Activated CD4-positive, alpha-beta T cell treated with anti-CD3 and anti-CD28 coated beads, Interleukin-2, amount 50 U/mL, for 24 hours (primary cell): ENCODE measurements at regions not wholly inside any gene's neighbourhood (a gene's known extent, or its start where the extent isn't known, plus 50 kb on each side); places are given as distances from the start of the nearest gene placed in this dataset.
A peak's percentile ranks its signal among the peaks of the same experiment; 100 is the strongest.
"Not testable (repeated sequence)": the region's sequence is repeated elsewhere in the genome, so short reads cannot be mapped to it uniquely, and the experiment has no call there.

Experiments used
- DNase-seq, 2 donors: peaks; one replicate each; pipeline ENCODE4 v3.0.0-alpha.2; 2020; ENCODE audit warnings: low read depth in 1 of 2, low spot score in 1 of 2

DNA sequence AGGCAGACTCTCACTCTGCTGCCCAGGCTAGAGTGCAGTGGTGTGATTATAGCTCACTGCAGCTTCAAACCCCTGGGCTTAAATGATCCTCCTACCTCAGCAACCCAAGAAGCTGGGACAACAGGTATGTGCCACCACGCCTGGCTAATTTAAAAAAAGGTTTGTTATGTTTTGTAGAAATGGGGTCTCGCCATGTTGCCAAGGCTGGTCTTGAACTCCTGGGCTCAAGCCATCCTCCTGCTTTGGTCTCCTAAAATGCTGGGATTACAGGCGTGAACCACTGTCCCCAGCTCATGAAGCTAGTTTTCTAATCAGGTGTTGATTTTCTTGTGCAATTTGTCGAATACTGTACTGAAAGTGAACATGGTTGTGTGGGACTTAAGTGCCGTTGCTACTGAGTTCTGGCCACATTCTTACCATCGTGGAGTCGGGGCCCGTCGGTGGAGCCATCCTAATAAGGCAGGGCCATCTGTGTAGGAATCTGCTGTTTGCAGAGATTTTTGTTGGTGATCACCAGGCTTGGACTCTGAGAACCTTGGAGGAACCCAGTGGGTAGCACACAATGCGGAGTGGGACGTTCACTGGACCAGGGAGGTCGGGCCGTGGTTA is 193.2 kb downstream of the GOLGA6L6 start:
- DNase-seq = no peak

DNA sequence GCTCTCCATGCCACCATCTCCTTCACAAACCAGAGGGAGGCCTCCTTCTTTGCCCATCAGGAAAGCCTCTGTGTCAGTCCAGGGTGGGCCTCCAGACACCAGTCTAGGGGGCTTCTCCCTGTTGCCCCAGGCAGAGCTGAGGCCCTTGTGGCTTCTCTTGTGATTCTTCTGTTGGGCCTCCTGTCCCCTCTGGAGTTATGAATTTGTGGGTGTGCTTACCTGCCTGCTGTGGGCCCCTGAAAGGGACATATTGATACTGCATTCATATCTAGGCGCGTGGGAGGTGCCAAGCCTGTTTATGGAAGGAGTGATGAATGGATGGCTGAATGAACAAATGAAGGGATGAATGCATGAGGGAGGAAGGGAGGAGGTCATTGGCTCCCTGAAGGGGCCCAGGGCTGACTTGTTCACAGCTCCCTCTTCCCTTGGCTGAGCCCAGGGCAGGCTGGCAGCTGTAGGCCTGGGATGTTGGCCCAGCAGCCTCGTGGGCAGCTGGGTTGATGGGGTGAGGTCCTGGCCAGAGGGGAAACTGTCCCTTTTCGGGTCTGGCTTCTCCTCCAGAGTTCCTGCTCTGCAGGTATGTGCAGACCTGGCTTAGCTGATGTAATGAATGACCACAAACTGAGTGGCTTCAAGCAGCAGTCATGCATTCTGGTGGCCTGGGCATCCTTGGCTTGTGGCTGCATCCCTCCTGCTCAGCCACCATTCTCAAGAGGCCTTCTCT is 195.4 kb downstream of the GOLGA6L6 start:
- no peak for DNase-seq

DNA sequence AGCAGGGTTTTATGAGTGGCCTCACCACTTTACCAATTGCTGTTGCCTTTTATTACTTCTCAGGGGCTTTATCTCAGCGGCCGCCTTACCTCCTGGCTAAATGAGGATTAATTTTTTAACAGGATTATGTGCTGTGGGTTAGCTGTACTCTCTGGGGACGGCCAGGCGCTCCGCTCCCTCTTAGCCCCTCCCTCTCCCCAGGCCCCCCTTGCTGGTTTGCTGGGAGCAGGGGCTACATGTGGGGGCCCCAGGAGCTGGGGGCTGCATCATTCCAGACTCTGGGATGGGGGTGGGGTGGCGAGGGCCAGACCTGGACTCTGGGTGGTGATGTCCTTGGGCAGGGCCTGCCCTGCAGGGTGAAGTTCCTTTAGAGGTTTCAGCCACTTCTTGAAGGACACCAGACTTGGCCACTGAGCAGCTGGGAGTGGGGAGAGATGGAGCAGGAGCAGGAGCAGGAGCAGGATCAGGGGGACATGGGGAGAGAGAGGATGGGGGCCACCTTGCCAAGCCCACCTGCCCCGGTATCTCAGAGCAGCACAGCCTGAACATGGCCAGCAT is 196.1 kb downstream of the GOLGA6L6 start:
- no peak for DNase-seq

DNA sequence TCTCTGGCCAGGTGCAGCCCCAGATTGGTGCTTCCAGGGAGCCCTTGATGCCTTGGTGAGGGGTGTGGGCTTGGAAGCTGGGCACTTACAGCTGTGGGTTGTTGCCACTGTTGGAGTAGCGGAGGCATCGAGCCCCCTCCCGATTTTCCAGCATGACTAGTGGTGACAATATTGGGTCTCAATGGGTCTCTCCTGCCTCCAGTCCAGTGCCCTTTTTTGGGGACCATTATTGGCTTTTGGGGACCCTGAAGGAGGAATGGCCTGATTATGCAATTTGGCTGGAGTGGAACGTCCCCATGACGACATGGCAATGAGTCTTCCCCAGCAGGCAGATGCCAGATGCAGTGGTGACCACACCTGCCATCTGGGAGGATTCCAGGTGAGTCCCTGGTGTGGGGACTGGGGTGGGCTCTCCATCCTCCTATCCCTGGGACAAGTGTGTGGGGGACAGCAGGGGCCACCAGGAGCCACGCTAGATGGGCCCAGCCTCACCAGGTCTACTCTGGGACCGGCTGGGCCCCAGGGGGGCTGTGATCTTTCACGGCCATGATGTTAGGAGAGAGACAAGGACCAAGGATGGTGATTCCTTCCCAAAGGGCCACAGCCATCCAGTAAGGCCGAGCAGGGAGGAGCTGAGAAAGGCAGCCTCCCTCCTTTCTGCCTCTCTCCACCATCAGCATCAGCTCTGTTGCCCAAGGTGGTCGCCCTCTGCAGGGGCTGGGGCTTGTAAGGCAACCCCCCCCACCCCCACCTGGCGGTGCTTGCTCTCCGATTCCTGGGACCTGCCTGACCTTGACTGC is 196.8 kb downstream of the GOLGA6L6 start:
- DNase-seq = no peak

DNA sequence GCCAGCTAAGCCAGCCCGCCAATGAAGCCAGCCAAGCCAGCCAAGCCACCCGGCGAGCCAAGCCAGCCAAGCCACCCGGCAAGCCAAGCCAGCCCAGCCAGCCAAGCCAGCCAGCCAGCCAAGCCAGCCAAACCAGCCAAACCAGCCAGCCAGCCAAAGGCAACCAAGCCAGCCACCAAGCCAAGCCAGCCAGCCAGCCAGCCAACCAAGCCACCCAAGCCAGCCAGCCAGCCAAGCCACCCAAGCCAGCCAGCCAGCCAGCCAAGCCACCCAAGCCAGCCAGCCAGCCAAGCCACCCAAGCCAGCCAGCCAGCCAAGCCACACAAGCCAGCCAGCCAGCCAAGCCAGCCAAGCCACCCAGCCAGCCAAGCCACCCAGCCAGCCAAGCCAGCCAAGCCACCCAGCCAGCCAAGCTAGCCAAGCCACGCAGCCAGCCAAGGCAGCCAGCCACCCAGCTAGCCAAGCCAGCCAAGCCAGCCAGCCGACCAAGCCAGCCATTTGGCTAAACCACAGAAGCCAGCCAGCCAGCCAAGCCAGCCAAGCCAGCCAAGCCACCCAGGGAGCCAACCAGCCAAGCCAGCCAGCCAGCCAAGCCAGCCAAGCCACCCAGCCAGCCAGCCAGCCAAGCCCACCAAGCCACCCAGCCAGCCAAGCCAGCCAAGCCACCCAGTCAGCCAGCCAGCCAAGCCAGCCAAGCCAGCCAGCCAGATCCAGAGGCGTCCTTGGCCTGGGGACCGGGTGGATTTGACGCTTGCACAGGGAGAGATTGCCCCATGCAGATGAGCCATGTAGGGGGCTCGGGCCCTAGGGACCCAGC is 198.0 kb downstream of the GOLGA6L6 start:
- not testable (repeated sequence) for DNase-seq

DNA sequence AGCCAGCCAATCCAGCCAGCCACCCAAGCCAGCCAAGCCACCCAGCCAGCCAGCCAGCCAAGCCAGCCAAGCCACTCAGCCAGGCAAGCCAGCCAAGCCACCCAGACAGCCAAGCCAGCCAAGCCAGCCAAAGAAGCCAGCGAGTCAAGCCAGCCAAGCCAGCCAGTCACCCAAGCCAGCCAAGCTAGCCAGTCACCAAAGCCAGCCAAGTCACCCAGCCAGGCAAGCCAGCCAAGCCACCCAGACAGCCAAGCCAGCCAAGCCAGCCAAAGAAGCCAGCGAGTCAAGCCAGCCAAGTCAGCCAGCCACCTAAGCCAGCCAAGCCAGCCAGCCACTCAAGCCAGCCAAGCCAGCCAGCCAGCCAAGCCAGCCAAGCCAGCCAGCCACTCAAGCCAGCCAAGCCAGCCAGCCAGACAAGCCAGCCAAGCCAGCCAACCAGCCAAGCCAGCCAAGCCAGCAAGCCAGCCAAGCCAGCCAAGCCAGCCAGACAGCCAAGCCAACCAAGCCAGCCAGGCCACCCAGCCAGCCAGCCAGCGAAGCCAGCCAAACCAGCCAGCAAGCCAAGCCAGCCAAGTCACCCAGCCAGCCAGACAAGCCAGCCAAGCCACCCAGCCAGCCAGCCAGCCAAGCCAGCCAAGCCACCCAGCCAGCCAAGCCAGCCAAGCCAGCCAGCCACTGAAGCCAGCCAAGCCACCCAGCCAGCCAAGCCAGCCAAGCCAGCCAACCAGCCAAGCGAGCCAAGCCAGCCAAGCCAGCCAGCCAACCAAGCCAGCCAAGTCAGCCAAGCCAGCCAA is 198.8 kb downstream of the GOLGA6L6 start:
- not testable (repeated sequence) for DNase-seq

DNA sequence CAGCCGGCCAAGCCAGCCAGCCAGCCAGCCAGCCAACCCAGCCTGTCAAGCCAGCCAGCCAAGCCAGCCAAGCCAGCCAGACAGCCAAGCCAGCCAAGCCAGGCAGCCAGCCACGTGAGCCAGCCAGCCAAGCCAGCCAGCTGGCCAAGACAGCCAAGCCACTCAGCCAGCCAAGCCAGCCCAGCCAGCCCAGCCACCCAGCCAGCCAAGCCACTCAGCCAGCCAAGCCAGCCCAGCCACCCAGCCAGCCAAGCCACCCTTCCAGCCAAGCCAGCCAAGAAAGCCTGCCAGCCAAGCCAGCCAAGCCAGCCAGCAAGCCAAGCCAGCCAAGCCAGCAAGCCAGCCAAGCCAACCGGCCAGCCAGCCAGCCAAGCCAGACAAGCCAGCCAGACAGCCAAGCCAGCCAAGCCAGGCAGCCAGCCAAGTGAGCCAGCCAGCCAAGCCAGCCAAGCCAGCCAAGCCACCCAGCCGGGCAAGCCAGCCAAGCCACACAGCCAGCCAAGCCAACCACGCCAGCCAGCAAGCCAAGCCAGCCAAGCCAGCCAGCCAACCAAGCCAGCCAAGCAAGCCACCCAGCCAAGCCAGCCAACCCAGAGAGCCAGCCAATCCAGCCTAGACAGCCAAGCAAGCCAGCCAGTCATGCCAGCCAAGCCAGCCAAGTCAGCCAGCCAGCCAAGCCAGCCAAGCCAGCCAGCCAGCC is 199.5 kb downstream of the GOLGA6L6 start:
- peak in 1 of 2 donors; percentile 42 for DNase-seq

DNA sequence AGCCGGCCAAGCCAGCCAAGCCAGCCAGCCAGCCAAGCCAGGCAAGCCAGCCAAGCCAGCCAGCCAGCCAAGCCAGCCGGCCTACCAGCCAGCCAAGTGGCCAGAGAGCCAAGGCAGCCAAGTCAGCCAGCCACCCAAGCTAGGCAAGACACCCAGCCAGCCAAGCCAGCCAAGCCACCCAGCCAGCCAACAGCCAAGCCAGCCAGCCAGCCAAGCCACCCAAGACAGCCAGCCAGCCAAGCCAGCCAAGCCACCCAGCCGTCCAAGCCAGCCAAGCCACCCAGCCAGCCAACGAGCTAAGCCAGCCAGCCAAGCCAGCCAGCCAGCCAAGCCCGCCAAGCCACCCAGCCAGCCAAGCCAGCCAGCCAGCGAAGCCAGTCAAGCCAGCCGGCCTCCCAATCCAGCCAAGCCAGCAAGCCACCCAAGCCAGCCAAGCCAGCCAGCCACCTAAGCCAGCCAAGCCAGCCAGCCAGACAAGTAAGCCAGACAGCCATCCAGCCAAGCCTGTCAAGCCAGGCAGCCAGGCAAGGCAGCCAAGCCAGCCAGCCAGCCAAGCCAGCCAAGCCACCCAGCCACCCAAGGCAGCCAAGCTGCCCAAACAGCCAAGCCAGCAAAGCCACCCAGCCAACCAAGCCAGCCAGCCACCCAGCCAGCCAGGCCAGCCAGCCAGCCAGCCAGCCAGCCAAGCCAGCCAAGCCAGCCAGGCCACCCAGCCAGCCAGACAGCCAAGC is 200.5 kb downstream of the GOLGA6L6 start:
- peak in 1 of 2 donors; percentile 44 for DNase-seq

DNA sequence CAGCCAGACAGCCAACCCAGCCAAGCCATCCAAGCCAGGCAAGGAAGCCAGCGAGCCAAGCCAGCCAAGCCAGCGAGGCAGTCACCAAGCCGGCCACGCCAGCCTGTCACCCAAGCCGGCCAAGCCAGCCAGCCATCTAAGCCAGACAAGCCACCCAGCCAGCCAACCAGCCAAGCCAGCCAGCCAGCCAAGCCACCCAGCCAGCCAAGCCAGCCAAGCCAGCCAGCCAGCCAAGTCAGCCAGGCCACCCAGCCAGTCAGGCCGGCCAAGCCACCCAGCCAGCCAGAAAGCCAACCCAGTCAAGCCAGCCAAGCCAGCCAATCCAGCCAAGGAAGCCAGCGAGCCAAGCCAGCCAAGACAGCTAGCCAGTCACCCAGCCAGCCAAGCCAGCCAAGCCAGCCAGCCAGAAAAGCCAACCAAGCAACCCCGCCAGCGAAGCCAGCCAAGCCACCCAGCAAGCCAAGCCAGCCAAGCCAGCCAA is 201.2 kb downstream of the GOLGA6L6 start:
- peak in 1 of 2 donors; percentile 22 for DNase-seq

DNA sequence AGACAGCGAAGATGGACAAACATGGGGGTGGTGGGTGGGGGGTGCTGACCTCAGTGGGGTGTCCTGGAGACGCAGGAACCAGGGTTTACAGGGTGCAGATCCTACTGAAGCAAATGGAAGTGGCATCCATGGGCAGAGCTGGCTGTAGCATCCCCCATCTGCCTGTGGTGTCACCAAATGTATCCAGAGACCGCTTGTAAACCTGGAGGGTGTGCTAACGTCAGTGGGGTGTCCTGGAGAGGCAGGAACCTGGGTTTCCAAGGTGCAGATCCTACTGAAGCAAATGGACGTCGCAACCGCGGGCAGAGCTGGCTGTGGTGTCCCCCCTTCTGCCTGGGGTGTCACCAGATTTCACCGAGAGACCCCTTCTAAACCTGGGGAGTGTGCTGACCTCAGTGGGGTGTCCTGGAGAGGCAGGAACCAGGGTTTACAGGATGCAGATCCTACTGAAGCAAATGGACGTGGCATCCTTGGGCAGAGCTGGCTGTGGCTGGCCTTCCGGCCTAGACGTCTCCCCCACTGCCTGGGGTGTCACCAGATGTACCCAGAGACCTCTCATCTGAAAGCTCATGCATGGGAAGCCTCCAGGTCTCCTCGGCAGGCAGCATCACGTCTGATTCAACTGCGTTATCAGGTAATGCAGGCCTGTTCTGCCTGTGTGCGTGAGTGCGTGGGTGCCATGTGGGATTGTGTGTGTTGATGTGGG is 202.4 kb downstream of the GOLGA6L6 start:
- not testable (repeated sequence) for DNase-seq

DNA sequence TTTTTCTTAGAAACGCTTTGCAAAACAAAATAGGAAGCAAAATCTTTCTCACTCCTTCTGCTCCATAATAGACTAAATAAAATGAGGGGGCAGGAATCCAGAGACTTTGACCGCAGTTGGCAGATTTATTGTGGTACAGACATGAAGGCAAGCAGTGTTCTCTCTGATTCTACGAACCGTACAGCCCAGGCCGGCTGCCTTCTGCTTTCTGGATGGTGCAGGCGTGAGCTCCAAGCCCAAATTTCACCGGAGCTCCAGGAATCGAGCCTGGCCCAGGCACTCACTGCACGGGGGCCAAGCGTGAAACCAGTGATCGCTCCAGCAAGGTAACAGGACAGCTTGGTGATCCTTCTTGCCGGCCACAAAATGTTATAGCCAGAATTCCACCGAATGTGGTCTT is 202.9 kb downstream of the GOLGA6L6 start:
- not testable (repeated sequence) for DNase-seq

DNA sequence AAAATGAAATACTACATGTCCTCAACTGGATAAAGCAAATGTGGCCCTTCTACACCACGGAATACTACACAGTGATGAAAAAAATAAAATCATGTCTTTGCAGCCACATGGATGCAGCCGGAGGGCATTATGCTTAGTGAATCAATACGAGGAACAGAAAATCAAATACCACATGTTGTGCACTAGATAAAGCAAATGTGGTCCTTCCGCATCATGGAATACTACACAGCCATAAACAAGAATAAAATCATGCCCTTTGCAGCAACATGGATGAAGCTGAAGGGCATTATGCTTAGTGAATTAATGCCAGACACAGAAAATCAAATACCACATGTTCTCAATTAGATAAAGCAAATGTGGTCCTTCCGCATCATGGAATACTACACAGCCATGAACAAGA is 204.4 kb downstream of the GOLGA6L6 start:
- DNase-seq = not testable (repeated sequence)

DNA sequence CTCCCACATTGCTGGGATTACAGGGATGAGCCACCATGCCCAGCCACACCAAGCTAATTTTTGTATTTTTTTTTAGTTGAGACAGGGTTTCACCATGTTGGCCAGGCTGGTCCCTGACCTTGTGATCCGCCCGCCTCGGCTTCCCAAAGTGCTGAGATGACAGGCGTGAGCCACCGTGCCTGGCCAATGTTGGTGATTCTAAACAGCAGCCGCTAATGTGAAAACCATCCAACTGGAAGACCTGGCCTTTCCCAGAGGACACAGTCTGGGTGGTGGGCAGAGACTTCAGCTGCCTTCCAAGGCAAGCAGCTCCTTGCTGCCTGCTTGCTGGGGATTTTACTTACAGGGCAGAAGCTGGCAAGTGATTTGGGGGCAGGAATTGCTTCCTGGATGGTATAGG is 207.1 kb downstream of the GOLGA6L6 start:
- not testable (repeated sequence) for DNase-seq

DNA sequence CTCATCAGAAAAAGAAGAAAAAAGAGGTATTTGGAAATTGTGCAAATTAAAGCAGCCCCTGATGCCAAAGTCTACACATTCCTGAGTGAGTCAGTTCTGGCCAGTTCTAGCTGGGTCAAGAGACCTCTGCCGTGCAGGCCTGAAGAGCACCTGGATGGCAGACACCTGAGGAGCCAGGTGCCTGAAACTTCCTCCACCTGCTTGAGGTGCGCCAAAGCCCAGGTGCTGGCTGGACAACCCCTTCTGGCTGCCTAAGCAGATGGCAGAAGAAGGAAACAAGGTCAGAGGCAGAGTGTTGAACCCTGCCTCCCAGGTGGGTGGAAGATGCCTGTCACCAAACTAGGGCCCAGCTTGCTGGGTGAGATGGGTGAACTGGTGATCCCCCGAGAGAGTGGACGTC is 215.8 kb downstream of the GOLGA6L6 start:
- DNase-seq = not testable (repeated sequence)

DNA sequence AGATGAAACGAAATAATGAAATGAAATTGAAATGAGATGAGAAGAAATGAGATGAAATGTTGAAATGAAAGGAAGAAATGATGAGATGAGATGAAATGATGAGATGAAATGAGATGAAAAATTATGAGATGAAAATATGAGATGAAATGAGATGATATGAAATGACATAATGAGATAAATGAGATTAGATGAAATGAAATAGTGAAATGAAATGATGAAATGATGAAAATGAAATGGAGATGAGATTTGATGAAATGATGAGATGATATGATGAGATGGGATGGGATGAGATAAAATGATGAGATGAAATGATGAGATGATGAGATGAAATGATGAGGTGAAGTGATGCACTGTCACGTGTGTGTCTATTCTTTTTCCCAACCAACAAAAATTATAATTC is 224.5 kb downstream of the GOLGA6L6 start:
- DNase-seq = not testable (repeated sequence)

DNA sequence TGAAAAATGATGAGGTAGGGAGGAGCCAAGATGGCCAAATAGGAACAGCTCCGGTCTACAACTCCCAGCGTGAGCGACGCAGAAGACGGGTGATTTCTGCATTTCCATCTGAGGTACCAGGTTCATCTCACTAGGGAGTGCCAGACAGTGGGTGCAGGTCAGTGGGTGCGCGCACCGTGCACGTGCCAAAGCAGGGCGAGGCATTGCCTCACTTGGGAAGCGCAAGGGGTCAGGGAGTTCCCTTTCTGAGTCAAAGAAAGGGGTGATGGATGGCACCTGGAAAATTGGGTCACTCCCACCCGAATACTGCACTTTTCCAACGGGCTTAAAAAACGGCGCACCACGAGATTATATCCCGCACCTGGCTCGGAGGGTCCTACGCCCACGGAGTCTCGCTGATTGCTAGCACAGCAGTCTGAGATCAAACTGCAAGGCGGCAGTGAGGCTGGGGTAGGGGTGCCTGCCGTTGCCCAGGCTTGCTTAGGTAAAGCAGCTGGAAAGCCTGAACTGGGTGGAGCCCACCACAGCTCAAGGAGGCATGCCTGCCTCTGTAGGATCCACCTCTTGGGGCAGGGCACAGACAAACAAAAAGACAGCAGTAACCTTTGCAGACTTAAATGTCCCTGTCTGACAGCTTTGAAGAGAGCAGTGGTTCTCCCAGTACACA is 230.5 kb downstream of the GOLGA6L6 start:
- not testable (repeated sequence) for DNase-seq

DNA sequence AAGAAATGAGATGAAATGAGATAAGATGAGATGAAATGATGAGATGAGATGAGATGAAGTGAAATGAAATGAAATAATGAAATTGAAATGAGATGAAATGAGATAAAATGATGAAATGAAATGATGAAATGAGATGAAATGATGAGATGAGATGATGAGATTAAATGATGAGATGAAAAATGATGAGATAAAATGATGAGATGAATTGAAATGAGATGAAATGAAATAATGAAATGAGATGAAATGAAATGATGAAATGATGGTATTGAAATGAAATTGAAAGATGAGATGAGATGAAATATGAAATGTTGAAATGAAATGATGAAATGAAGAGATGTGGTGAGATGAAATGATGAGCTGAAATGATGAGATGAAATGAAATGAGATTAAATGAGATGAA is 231.0 kb downstream of the GOLGA6L6 start:
- no peak for DNase-seq
